MM.1S (cell line): ENCODE measurements at regions not wholly inside any gene's neighbourhood (a gene's known extent, or its start where the extent isn't known, plus 50 kb on each side); places are given as distances from the start of the nearest gene placed in this dataset.

Source experiments
- CTCF ChIP-seq: fragments of 300-600 bp; sonication (generic); IDR thresholded peaks from 2 replicates; pipeline ENCODE4 v1.5.1; 2016; ENCODE audit warnings: antibody characterized with exemption, low read length, mixed read lengths
- EZH2 ChIP-seq: fragments of 300-600 bp; sonication (generic); optimal IDR thresholded peaks from 2 replicates; pipeline ENCODE3; 2017; ENCODE audit warnings: low read depth, mild to moderate bottlenecking, antibody characterized with exemption, low read length, mixed read lengths
- EZH2phosphoT487 ChIP-seq: fragments of 300-600 bp; sonication (generic); IDR thresholded peaks from 2 replicates; pipeline ENCODE4 v1.6.1; 2018; ENCODE audit warnings: antibody characterized with exemption, low read length

GRCh38 chr5:50963971-50964745 is 297.7 kb downstream of the PARP8 start:
- TF ChIP-seq CTCF = no peak
- no peak for TF ChIP-seq EZH2
- no peak for TF ChIP-seq EZH2phosphoT487
